NAMALWA (cell line): ENCODE measurements at regions not wholly inside any gene's neighbourhood (a gene's known extent, or its start where the extent isn't known, plus 50 kb on each side); places are given as distances from the start of the nearest gene placed in this dataset.
"Not testable (repeated sequence)": the region's sequence is repeated elsewhere in the genome, so short reads cannot be mapped to it uniquely, and the experiment has no call there.

Experiments
- DNase-seq: peaks from one replicate; pipeline ENCODE4 v3.0.0-alpha.2; 2015; ENCODE audit warnings: low spot score

GRCh38 chr6:145074805-145075204, 660.5 kb downstream of the EPM2A start:
- no peak for DNase-seq

- DNase-seq, result peak; percentile 28
Observed at GRCh38 chr6:145075425-145075824, 659.9 kb downstream of the EPM2A start.

- DNase-seq, result no peak
Observed at GRCh38 chr6:145076115-145076841, 659.0 kb downstream of the EPM2A start.

- no peak for DNase-seq
Observed at GRCh38 chr6:145077382-145077781, 657.9 kb downstream of the EPM2A start.

- DNase-seq, result no peak
Observed at GRCh38 chr6:145080651-145081050, 654.7 kb downstream of the EPM2A start.

GRCh38 chr6:145081677-145082076, 653.6 kb downstream of the EPM2A start:
- no peak for DNase-seq

GRCh38 chr6:145082359-145082758, 653.0 kb downstream of the EPM2A start:
- no peak for DNase-seq

- no peak for DNase-seq
Observed at GRCh38 chr6:145086197-145086596, 649.1 kb downstream of the EPM2A start.

GRCh38 chr6:145087034-145087433, 648.3 kb downstream of the EPM2A start:
- no peak for DNase-seq

- no peak for DNase-seq
Observed at GRCh38 chr6:145090801-145091585, 644.3 kb downstream of the EPM2A start.

- no peak for DNase-seq
Observed at GRCh38 chr6:145091586-145092142, 643.7 kb downstream of the EPM2A start.

GRCh38 chr6:145092554-145092953, 642.8 kb downstream of the EPM2A start:
- DNase-seq, result no peak

GRCh38 chr6:145093226-145093625, 642.1 kb downstream of the EPM2A start:
- DNase-seq, result no peak

GRCh38 chr6:145096846-145097245, 638.5 kb downstream of the EPM2A start:
- DNase-seq, result no peak

GRCh38 chr6:145098127-145098526, 637.2 kb downstream of the EPM2A start:
- not testable (repeated sequence) for DNase-seq

GRCh38 chr6:145099713-145100112, 635.6 kb downstream of the EPM2A start:
- DNase-seq, result no peak

GRCh38 chr6:145110109-145110508, 625.2 kb downstream of the EPM2A start:
- no peak for DNase-seq

GRCh38 chr6:145111407-145111806, 623.9 kb downstream of the EPM2A start:
- DNase-seq, result not testable (repeated sequence)

- no peak for DNase-seq
Observed at GRCh38 chr6:145112711-145113148, 622.6 kb downstream of the EPM2A start.

- no peak for DNase-seq
Observed at GRCh38 chr6:145115638-145116037, 619.7 kb downstream of the EPM2A start.

- no peak for DNase-seq
Observed at GRCh38 chr6:145116591-145117178, 618.6 kb downstream of the EPM2A start.

GRCh38 chr6:145118224-145118623, 617.1 kb downstream of the EPM2A start:
- DNase-seq, result no peak

GRCh38 chr6:145119081-145119480, 616.2 kb downstream of the EPM2A start:
- DNase-seq, result no peak
